ENCODE measurements at regions not wholly inside any gene's neighbourhood (a gene's known extent, or its start where the extent isn't known, plus 50 kb on each side); places are given as distances from the start of the nearest gene placed in this dataset.
A peak's percentile ranks its signal among the peaks of the same experiment; 100 is the strongest.

GRCh38 chr5:15238006-15238405 is 262.0 kb upstream of the FBXL7 start:
- TF ChIP-seq CTCF (IDR thresholded peaks at IDR 0.05; ENCODE audit: low read depth, low read length), result no peak
- no peak for DNase-seq (ENCODE audit: extremely low read depth, low read depth)

- DNase-seq (ENCODE audit: extremely low read depth, low read depth), result no peak
- no peak for TF ChIP-seq CTCF (IDR thresholded peaks at IDR 0.05; ENCODE audit: low read depth, low read length)
These were observed 263.0 kb upstream of the FBXL7 start for GRCh38 chr5:15236911-15237508.

DNA sequence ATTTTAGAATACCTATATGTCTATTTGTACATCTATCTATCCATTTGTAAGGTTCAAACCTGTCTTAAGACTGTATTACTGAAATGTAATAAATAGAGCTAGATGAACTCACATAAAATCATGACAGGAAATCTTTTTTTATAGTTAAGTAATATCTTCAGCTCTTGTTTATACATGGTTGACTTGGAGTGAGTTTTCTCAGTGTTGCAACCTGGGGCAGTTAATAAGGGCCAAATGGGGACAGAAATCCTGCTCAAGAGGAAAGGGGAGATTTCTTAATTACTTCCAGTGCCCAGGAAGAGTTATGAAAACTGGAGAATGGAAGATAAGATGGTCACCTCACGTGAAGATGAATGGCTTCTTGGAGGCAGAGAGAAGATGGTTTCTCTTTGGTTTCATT is 265.1 kb upstream of the FBXL7 start:
- no peak for TF ChIP-seq CTCF (IDR thresholded peaks at IDR 0.05; ENCODE audit: low read depth, low read length)
- peak; percentile 45 for DNase-seq (ENCODE audit: extremely low read depth, low read depth)

DNA sequence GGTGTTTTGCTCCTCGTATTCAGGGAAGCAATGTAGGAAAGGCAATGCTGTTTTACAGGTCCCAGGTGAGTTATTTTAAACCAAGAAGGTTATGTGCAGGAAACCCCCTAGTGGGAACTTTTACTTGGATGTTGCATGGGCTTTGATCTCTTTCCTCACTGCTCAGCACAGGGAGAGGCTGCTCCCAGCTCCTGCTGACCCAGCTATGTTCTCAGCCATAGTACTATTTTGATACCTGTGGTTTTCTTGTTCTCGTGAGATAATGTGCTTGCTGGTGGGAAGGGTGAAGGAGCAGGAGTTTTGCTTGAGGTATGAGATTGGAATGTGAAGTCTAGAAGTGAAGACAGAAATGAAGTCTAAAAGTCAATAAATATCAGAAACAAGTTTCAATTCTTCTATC is 265.6 kb upstream of the FBXL7 start:
- DNase-seq (ENCODE audit: extremely low read depth, low read depth), result no peak
- TF ChIP-seq CTCF (IDR thresholded peaks at IDR 0.05; ENCODE audit: low read depth, low read length), result no peak

DNA sequence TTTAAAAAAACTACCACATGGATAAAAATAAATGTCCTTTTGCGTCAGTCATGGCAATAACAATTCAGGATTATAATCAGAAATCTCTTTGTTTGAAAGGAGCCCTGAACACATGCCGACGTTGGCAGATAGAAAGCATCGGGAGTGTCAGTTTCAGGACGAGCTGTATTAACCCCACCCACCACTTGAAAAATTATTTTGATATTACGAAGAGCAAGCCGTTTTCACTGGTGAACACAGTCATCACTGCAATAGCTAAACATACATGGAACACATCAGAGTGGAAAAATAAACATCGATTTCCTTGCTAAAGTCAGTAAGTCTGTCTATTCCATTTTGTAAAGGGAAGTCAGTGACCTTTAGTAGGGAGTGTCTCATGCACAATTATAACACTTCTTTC is 266.4 kb upstream of the FBXL7 start:
- DNase-seq (ENCODE audit: extremely low read depth, low read depth), result no peak
- no peak for TF ChIP-seq CTCF (IDR thresholded peaks at IDR 0.05; ENCODE audit: low read depth, low read length)

DNA sequence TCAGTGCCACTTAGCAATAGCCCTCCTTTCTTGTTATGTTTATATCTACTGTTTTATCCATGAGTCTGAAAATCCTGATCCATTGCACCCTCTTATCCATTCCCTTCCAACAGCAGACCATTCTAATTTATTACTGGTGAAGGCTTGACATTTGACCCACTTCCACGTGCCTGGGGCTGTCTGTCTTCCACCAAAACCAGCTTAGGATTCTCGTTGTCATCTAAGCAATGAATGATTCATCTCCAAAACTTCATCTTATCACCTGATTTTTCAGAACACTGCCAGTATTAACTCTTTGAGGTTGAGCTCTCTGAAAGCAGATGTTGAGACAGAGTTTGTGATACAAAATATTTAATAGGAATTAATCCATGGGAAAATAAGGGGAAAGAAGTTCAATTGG is 277.8 kb upstream of the FBXL7 start:
- no peak for TF ChIP-seq CTCF (IDR thresholded peaks at IDR 0.05; ENCODE audit: low read depth, low read length)
- no peak for DNase-seq (ENCODE audit: extremely low read depth, low read depth)

- no peak for TF ChIP-seq CTCF (IDR thresholded peaks at IDR 0.05; ENCODE audit: low read depth, low read length)
- no peak for DNase-seq (ENCODE audit: extremely low read depth, low read depth)
These were observed 279.3 kb upstream of the FBXL7 start for GRCh38 chr5:15220642-15221173.
